Stimulated activated CD4-positive, alpha-beta T cell treated with anti-CD3 and anti-CD28 coated beads, Interleukin-1b, Interleukin-23, amount 100 ng/mL, for 1 hour (primary cell): ENCODE measurements at regions not wholly inside any gene's neighbourhood (a gene's known extent, or its start where the extent isn't known, plus 50 kb on each side); places are given as distances from the start of the nearest gene placed in this dataset.

ENCODE experiments used
- DNase-seq, 2 donors: peaks; one replicate each; pipeline ENCODE4 v3.0.0-alpha.2; 2020; ENCODE audit warnings: low read depth in 2 of 2

GRCh38 chr4:179415037-179415846 is 1973.0 kb upstream of the AGA start:
- no peak for DNase-seq

- DNase-seq: no peak
Observed at GRCh38 chr4:179415847-179416223, 1973.6 kb upstream of the AGA start.

- DNase-seq: no peak
Observed at GRCh38 chr4:179417357-179417756, 1975.1 kb upstream of the AGA start.

- DNase-seq: no peak
Observed at GRCh38 chr4:179437962-179438361, 1995.7 kb upstream of the AGA start.

- DNase-seq: no peak
Observed at GRCh38 chr4:179441596-179441995, 1999.4 kb upstream of the AGA start.

- no peak for DNase-seq
Observed at GRCh38 chr4:179447308-179447707, 2005.1 kb upstream of the AGA start.

- DNase-seq: no peak
Observed at GRCh38 chr4:179465131-179465797, 2023.0 kb upstream of the AGA start.

GRCh38 chr4:179467878-179468277 is 2025.6 kb upstream of the AGA start:
- no peak for DNase-seq

GRCh38 chr4:179472164-179472563 is 2029.9 kb upstream of the AGA start:
- DNase-seq: no peak

GRCh38 chr4:179478608-179479007 is 2036.4 kb upstream of the AGA start:
- DNase-seq: no peak

GRCh38 chr4:179485781-179486180 is 2043.5 kb upstream of the AGA start:
- DNase-seq: no peak

- no peak for DNase-seq
Observed at GRCh38 chr4:179486570-179487335, 2044.5 kb upstream of the AGA start.

- DNase-seq: no peak
Observed at GRCh38 chr4:179492260-179493080, 2050.2 kb upstream of the AGA start.

GRCh38 chr4:179503976-179504375 is 2061.7 kb upstream of the AGA start:
- DNase-seq: no peak

GRCh38 chr4:179509489-179509888 is 2067.3 kb upstream of the AGA start:
- DNase-seq: no peak

- no peak for DNase-seq
Observed at GRCh38 chr4:179521952-179522351, 2079.7 kb upstream of the AGA start.

- DNase-seq: no peak
Observed at GRCh38 chr4:179530958-179531357, 2088.7 kb upstream of the AGA start.

- DNase-seq: no peak
Observed at GRCh38 chr4:179536694-179537093, 2094.5 kb upstream of the AGA start.

GRCh38 chr4:179539641-179540040 is 2097.4 kb upstream of the AGA start:
- DNase-seq: no peak

- DNase-seq: no peak
Observed at GRCh38 chr4:179543771-179544170, 2101.5 kb upstream of the AGA start.

- DNase-seq: no peak
Observed at GRCh38 chr4:179544496-179544895, 2102.3 kb upstream of the AGA start.

- no peak for DNase-seq
Observed at GRCh38 chr4:179552131-179552530, 2109.9 kb upstream of the AGA start.
